Breast epithelium (tissue), 3 donors: ENCODE measurements at regions not wholly inside any gene's neighbourhood (a gene's known extent, or its start where the extent isn't known, plus 50 kb on each side); places are given as distances from the start of the nearest gene placed in this dataset.

Experiments
- POLR2A ChIP-seq: fragments of 450-650 bp; IDR thresholded peaks from one replicate; pipeline ENCODE4 v1.6.1; 2016; ENCODE audit warnings: antibody characterized with exemption, mild to moderate bottlenecking, moderate library complexity
- POLR2AphosphoS5 ChIP-seq, 3 donors: sonication (generic); formaldehyde crosslinking; IDR thresholded peaks; one replicate each; pipeline ENCODE4 v1.6.1; 2017; ENCODE audit warnings: antibody characterized with exemption in 3 of 3
- TF ChIP-seq, protein P1 (sequence below), 3 donors: fragments of 450-650 bp; IDR thresholded peaks; one replicate each; pipeline ENCODE4 v1.5.1; 2016 to 2017; ENCODE audit warnings: antibody characterized with exemption in 3 of 3, mild to moderate bottlenecking in 3 of 3, moderate library complexity in 3 of 3

DNA sequence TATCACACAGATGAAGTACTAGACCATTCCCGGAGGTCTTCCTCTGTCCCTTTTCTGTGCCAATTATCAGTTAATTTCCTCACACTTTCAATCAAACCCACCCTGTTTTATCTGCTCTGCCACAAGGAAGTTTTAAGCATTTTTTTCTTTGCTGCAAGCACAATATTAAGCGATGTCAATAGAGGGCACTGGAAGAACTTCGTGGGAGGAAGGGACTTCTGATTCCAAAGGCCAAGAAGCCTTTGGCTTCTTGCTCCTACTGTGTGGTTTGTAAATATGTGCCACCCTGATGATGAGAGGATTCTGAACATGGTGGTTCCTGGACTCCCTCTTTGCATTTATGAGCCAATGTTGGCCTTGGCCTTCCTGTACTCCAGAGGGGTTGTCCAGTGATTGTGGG is 1712.5 kb upstream of the C9orf72 start:
- TF ChIP-seq, protein P1, sequence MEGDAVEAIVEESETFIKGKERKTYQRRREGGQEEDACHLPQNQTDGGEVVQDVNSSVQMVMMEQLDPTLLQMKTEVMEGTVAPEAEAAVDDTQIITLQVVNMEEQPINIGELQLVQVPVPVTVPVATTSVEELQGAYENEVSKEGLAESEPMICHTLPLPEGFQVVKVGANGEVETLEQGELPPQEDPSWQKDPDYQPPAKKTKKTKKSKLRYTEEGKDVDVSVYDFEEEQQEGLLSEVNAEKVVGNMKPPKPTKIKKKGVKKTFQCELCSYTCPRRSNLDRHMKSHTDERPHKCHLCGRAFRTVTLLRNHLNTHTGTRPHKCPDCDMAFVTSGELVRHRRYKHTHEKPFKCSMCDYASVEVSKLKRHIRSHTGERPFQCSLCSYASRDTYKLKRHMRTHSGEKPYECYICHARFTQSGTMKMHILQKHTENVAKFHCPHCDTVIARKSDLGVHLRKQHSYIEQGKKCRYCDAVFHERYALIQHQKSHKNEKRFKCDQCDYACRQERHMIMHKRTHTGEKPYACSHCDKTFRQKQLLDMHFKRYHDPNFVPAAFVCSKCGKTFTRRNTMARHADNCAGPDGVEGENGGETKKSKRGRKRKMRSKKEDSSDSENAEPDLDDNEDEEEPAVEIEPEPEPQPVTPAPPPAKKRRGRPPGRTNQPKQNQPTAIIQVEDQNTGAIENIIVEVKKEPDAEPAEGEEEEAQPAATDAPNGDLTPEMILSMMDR (IDR thresholded peaks at IDR 0.05): no peak
- TF ChIP-seq POLR2AphosphoS5 (IDR thresholded peaks at IDR 0.05) (no peak), POLR2A (no peak)
